ENCODE measurements at regions not wholly inside any gene's neighbourhood (a gene's known extent, or its start where the extent isn't known, plus 50 kb on each side); places are given as distances from the start of the nearest gene placed in this dataset.

GRCh38 chr5:110053824-110054223, 364.1 kb downstream of the MAN2A1 start:
- H3K27ac ChIP-seq (ENCODE audit: low read length): no peak overlapping the region

GRCh38 chr5:110054240-110054639, 364.5 kb downstream of the MAN2A1 start:
- CTCF ChIA-PET: no interaction called here
- no peak for DNase-seq (ENCODE audit: low read depth, low spot score)
- in situ Hi-C loops (cut with HindIII; ENCODE audit: low pct_unique_long_range_greater_than_20kb, low sequenced_read_pairs): no loop called here

More at GRCh38 chr5:110053824-110054223, 364.1 kb downstream of the MAN2A1 start:
- no peaks in the 10 kb centered on the region for H3K27me3 ChIP-seq (ENCODE audit: control insufficient read depth, insufficient read depth, low read length)
- BruUV-seq (replicated peaks): no TSS peak
- DNase-seq (ENCODE audit: low read depth, low spot score) (no peak), ATAC-seq (no peak)
- ChIA-PET POLR2A (no interaction called here), CTCF (no interaction called here)
- H3K4me3 ChIP-seq (ENCODE audit: low read depth in 2 of 2, low read length in 2 of 2): no peak overlapping the region
- intact Hi-C loops (cut with micrococcal nuclease; ENCODE audit: unreplicated experiment) (no loop called here), in situ Hi-C loops (cut with HindIII; ENCODE audit: low pct_unique_long_range_greater_than_20kb, low sequenced_read_pairs) (no loop called here)
- TF ChIP-seq CTCF (IDR thresholded peaks at IDR 0.05) (no peak), POLR2AphosphoS5 (IDR thresholded peaks at IDR 0.05; ENCODE audit: low read depth, low read length) (no peak), SIN3A (IDR thresholded peaks at IDR 0.05; ENCODE audit: borderline replicate concordance, insufficient read depth, low read depth, low read length) (no peak), TCF7L2 (IDR thresholded peaks at IDR 0.05; ENCODE audit: low read depth, low read length) (no peak), REST (IDR thresholded peaks at IDR 0.05; ENCODE audit: insufficient read depth in 1 of 2, low read depth in 2 of 2, low read length in 1 of 2) (no peak)
- H3K4me1 ChIP-seq (ENCODE audit: control insufficient read depth, insufficient read depth, low read length): no peaks in the 10 kb centered on the region
- H3K36me3 ChIP-seq (ENCODE audit: control insufficient read depth, insufficient read depth, low read length): no peaks in the 10 kb centered on the region
- H3K9me3 ChIP-seq (ENCODE audit: control insufficient read depth, insufficient read depth, low read depth, low read length): no peaks in the 10 kb centered on the region

More at GRCh38 chr5:110054240-110054639, 364.5 kb downstream of the MAN2A1 start:
- POLR2A ChIA-PET: no interaction called here
- Histone ChIP-seq H3K27me3 (ENCODE audit: control insufficient read depth, insufficient read depth, low read length) (no peaks in the 10 kb centered on the region), H3K9me3 (ENCODE audit: control insufficient read depth, insufficient read depth, low read depth, low read length) (no peaks in the 10 kb centered on the region), H3K4me1 (ENCODE audit: control insufficient read depth, insufficient read depth, low read length) (no peaks in the 10 kb centered on the region), H3K36me3 (ENCODE audit: control insufficient read depth, insufficient read depth, low read length) (no peaks in the 10 kb centered on the region), H3K4me3 (ENCODE audit: low read depth in 2 of 2, low read length in 2 of 2) (no peak overlapping the region), H3K27ac (ENCODE audit: low read length) (no peak overlapping the region)
- intact Hi-C loops (cut with micrococcal nuclease; ENCODE audit: unreplicated experiment): no loop called here
- BruUV-seq (replicated peaks): no TSS peak
- no peak for ATAC-seq
- TF ChIP-seq SIN3A (IDR thresholded peaks at IDR 0.05; ENCODE audit: borderline replicate concordance, insufficient read depth, low read depth, low read length): no peak
- no peak for TF ChIP-seq TCF7L2 (IDR thresholded peaks at IDR 0.05; ENCODE audit: low read depth, low read length)
- no peak for TF ChIP-seq CTCF (IDR thresholded peaks at IDR 0.05)
- no peak for TF ChIP-seq REST (IDR thresholded peaks at IDR 0.05; ENCODE audit: insufficient read depth in 1 of 2, low read depth in 2 of 2, low read length in 1 of 2)
- TF ChIP-seq POLR2AphosphoS5 (IDR thresholded peaks at IDR 0.05; ENCODE audit: low read depth, low read length): no peak

All from Panc1 (cell line).